ENCODE measurements at regions not wholly inside any gene's neighbourhood (a gene's known extent, or its start where the extent isn't known, plus 50 kb on each side); places are given as distances from the start of the nearest gene placed in this dataset.

GRCh38 chr2:2889141-2889540 is 488.5 kb downstream of the EIPR1 start:
- TF ChIP-seq, protein P1, sequence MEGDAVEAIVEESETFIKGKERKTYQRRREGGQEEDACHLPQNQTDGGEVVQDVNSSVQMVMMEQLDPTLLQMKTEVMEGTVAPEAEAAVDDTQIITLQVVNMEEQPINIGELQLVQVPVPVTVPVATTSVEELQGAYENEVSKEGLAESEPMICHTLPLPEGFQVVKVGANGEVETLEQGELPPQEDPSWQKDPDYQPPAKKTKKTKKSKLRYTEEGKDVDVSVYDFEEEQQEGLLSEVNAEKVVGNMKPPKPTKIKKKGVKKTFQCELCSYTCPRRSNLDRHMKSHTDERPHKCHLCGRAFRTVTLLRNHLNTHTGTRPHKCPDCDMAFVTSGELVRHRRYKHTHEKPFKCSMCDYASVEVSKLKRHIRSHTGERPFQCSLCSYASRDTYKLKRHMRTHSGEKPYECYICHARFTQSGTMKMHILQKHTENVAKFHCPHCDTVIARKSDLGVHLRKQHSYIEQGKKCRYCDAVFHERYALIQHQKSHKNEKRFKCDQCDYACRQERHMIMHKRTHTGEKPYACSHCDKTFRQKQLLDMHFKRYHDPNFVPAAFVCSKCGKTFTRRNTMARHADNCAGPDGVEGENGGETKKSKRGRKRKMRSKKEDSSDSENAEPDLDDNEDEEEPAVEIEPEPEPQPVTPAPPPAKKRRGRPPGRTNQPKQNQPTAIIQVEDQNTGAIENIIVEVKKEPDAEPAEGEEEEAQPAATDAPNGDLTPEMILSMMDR (IDR thresholded peaks at IDR 0.05; ENCODE audit: low read length), result no peak
- TF ChIP-seq EZH2 (IDR thresholded peaks at IDR 0.05; ENCODE audit: borderline replicate concordance, low read length), result no peak
